GM18499 (cell line): ENCODE measurements at regions not wholly inside any gene's neighbourhood (a gene's known extent, or its start where the extent isn't known, plus 50 kb on each side); places are given as distances from the start of the nearest gene placed in this dataset.

Experiments
- ATAC-seq: cut with Tn5 transposase; IDR thresholded peaks from one replicate; pipeline ENCODE4 v1.9.1; 2021; ENCODE audit warnings: moderate number of reproducible peaks; ENCODE audit not compliant: insufficient read depth, unreplicated experiment

GRCh38 chr12:38547586-38547985 lies 231.0 kb downstream of the ALG10B start:
- no peak for ATAC-seq

- ATAC-seq, result no peak
Measured at GRCh38 chr12:38555620-38556591, 239.3 kb downstream of the ALG10B start.

- ATAC-seq, result no peak
Measured at GRCh38 chr12:38556647-38557046, 240.1 kb downstream of the ALG10B start.

- no peak for ATAC-seq
Measured at GRCh38 chr12:38585086-38585485, 268.5 kb downstream of the ALG10B start.

GRCh38 chr12:38586789-38587188 lies 270.2 kb downstream of the ALG10B start:
- no peak for ATAC-seq

GRCh38 chr12:38587594-38587993 lies 271.0 kb downstream of the ALG10B start:
- ATAC-seq, result no peak

- no peak for ATAC-seq
Measured at GRCh38 chr12:38588624-38589305, 272.2 kb downstream of the ALG10B start.

- no peak for ATAC-seq
Measured at GRCh38 chr12:38589306-38589632, 272.7 kb downstream of the ALG10B start.

GRCh38 chr12:38601949-38602348 lies 285.4 kb downstream of the ALG10B start:
- no peak for ATAC-seq
